ENCODE measurements at regions not wholly inside any gene's neighbourhood (a gene's known extent, or its start where the extent isn't known, plus 50 kb on each side); places are given as distances from the start of the nearest gene placed in this dataset.

- no peak for TF ChIP-seq CTCF (conservative IDR thresholded peaks at IDR 0.05; ENCODE audit: low read depth, low read length)
- TF ChIP-seq POLR2A (IDR thresholded peaks at IDR 0.05; ENCODE audit: low read depth, low read length), result no peak
- TF ChIP-seq MXI1 (IDR thresholded peaks at IDR 0.05; ENCODE audit: borderline replicate concordance, low read depth, low read length), result no peak
Measured at GRCh38 chr12:93205361-93205760, 172.4 kb upstream of the NUDT4 start.

Measured in IMR-90 (cell line).